Activated CD4-positive, alpha-beta T cell treated with anti-CD3 and anti-CD28 coated beads, Interleukin-10, Interleukin-2, amounts not matched to agents 100 ng/mL and 50 ng/mL, durations not matched to agents 16 hours and 8 hours (primary cell): ENCODE measurements at regions not wholly inside any gene's neighbourhood (a gene's known extent, or its start where the extent isn't known, plus 50 kb on each side); places are given as distances from the start of the nearest gene placed in this dataset.
"Not testable (repeated sequence)": the region's sequence is repeated elsewhere in the genome, so short reads cannot be mapped to it uniquely, and the experiment has no call there.

Experiments used
- DNase-seq: peaks from one replicate; pipeline ENCODE4 v3.0.0-alpha.2; 2020

GRCh38 chr2:54030806-54031205, 60.0 kb upstream of the PSME4 start:
- no peak for DNase-seq

DNA sequence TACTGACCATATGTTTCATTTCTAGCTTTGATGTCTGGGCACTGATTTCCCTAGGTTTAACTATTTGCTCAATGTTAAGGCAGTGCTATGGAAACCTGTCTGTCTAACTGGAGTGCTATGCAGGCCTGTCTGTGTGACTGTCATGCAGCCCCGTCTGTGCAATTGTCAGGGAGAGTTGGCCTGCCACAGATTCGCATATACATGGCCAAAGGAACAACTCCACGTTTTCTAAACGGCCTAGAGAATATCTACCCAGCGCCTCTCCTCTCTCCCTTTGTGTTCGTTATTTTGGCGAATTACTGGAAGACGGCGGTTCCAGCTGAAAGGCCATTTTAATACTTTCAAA, 59.6 kb upstream of the PSME4 start:
- no peak for DNase-seq

DNA sequence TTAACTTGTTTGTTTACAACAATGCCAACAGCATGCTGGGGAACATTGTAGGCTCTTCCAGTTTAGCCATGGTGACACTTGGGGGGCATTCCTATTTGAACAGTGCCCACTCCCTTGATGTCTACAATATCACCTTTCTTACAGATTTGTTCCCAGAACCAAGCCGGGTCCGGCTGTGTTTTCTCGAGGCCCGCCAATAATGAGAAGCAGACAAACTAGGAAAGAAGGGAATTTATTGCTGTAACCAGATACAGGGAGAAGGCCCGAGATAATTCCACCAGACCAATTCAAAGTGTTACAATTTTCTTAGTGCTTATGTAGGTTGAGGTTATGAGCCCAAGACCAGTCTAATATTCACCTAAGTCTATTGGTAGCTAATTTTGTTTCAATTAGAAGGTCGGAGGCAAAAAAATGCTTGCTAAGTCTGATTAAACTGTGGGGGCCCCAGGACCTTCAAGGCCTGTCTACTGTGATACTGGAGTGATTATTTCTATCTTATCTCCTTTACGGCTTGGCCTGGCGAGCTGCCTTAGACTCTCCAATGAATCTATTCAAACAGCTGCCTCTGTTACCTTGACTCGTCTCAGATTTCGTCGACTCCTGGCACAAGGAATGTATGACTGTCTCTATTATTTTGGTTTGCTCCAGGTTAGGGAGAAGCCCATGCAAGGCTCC, 59.1 kb upstream of the PSME4 start:
- DNase-seq: no peak

- not testable (repeated sequence) for DNase-seq
Observed at GRCh38 chr2:54025463-54026075, 54.8 kb upstream of the PSME4 start.

GRCh38 chr2:54024576-54024975, 53.8 kb upstream of the PSME4 start:
- DNase-seq: no peak

GRCh38 chr2:54021702-54022101, 50.9 kb upstream of the PSME4 start:
- no peak for DNase-seq

DNA sequence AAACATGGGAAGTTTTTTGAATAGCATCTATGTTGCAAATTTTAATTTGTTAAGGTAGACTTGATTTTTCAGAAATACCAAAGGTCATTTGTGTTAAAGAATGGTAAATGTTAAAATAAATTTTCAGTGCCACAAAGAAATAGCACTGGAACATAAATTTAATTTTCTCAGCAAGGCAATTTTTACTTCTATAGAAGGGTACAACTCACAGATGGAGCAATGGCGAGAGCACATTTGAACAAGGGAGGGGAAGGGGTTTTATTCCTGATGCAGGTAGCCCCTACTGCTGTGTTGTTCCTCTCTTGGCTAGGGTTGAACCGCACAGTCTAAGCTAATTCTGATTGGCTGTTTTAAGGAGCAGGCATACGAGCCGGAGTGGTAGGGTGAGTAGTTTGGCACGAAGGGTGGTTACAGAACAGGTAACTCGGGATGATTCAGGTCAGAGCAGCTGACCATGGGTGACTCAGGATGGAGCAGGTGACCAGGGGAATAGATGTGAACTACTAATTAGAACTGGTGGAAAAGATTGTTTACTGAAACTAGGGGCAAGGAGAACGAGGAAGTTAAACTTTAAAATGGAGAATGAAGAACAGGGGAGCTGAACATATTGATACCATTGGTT, 50.1 kb upstream of the PSME4 start:
- DNase-seq: no peak
